ENCODE measurements at regions not wholly inside any gene's neighbourhood (a gene's known extent, or its start where the extent isn't known, plus 50 kb on each side); places are given as distances from the start of the nearest gene placed in this dataset.

DNA sequence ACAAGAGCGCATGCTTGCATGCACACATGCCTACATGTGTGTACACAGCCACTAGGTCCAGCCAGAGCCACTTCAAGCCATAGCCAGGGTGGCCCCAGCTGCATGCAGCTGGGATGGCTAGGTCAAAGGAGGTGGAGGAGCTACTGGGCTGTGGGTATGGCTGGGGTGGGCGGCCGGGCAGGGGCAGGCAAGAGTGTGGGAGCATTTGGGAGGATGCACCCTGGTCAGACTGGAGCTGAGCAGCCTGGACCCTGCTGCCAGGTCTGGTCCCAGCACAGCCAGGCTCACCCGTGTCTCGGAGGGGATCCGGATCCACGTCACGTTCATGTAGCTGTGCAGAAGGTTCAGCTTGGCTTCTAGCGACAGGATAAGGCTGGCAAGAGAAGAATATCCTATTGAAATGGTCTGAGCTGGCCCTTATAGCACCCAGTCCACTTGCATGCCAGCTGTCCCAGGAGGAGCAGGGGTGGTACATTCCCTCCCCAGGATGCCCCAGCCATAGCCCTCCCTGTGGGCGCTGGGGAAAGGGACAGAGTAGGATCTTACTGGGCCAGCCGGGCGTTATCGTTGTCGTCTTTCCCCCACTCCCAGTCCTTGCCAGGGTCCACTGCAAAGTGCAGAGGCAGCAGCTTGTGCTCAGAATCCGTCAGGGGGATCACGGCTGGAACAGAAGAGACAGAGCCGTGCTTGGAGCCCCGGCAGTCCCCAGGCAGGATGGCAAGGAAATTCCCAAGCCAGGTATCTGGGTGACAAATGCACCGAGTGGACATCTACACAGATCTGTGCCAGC is 160.5 kb downstream of the KLF13 start:
- Histone ChIP-seq H3K4me3 (replicated peaks; ENCODE audit: low read depth, low read length) (no peak overlapping the region), H3K36me3 (ENCODE audit: control insufficient read depth, insufficient read depth, low read length) (no peaks in the 10 kb centered on the region), H3K27me3 (replicated peaks; ENCODE audit: control insufficient read depth, insufficient read depth, low read length) (no peaks in the 10 kb centered on the region)
- TF ChIP-seq, protein P1, sequence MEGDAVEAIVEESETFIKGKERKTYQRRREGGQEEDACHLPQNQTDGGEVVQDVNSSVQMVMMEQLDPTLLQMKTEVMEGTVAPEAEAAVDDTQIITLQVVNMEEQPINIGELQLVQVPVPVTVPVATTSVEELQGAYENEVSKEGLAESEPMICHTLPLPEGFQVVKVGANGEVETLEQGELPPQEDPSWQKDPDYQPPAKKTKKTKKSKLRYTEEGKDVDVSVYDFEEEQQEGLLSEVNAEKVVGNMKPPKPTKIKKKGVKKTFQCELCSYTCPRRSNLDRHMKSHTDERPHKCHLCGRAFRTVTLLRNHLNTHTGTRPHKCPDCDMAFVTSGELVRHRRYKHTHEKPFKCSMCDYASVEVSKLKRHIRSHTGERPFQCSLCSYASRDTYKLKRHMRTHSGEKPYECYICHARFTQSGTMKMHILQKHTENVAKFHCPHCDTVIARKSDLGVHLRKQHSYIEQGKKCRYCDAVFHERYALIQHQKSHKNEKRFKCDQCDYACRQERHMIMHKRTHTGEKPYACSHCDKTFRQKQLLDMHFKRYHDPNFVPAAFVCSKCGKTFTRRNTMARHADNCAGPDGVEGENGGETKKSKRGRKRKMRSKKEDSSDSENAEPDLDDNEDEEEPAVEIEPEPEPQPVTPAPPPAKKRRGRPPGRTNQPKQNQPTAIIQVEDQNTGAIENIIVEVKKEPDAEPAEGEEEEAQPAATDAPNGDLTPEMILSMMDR (IDR thresholded peaks at IDR 0.05; ENCODE audit: insufficient read depth, low read length, poor library complexity, severe bottlenecking) = no peak
- no peak for DNase-seq (ENCODE audit: extremely low read depth, insufficient read length)

- DNase-seq (ENCODE audit: extremely low read depth, insufficient read length) = peak; percentile 44
- no peak overlapping the region for H3K4me3 ChIP-seq (replicated peaks; ENCODE audit: low read depth, low read length)
- TF ChIP-seq, protein P1 (IDR thresholded peaks at IDR 0.05; ENCODE audit: insufficient read depth, low read length, poor library complexity, severe bottlenecking) = peak; percentile 46
Observed at GRCh38 chr15:31487811-31488436, 161.3 kb downstream of the KLF13 start.

DNA sequence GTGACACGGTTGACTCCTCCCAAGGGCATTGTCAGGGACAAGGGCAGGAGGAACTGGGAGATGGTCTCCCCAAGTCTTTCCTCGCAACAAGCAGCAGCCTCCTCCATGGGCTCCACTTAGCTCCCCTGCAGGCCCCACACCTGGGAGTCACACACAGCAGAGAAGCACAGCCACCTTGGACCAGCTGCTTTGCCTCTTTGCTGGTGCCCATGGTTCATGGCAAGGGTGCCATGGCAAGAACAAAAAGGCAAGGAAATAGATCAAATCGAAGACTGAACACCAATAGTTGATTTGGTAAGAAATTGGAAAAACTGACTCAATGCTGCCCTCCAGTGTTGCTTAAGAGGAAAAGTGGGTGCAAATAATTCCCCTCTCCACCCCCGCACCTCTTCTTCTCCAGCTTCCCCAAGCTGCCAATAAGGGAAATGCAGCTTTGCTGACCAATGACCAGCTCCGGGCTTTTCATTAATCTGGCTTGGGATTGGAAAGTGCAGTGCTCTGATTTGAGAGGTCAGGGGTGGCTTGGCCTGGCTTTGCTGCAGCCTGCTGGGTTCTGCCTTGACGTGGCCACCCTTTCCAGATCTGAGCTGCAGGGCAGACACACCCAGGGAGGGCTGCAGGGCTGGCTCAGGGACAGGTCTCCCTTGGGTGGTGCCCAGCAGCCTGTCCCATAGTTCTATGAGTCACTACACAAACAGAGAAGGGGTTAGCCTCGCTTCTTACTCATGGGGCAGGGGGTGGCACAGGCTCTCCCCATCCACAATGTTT is 162.0 kb downstream of the KLF13 start:
- TF ChIP-seq, protein P1 (IDR thresholded peaks at IDR 0.05; ENCODE audit: insufficient read depth, low read length, poor library complexity, severe bottlenecking) = peak; percentile 73
- H3K4me3 ChIP-seq (replicated peaks; ENCODE audit: low read depth, low read length) = no peak overlapping the region
- H3K36me3 ChIP-seq (ENCODE audit: control insufficient read depth, insufficient read depth, low read length) = no peaks in the 10 kb centered on the region
- H3K27me3 ChIP-seq (replicated peaks; ENCODE audit: control insufficient read depth, insufficient read depth, low read length) = no peaks in the 10 kb centered on the region
- peak; percentile 66 for DNase-seq (ENCODE audit: extremely low read depth, insufficient read length)

More at GRCh38 chr15:31487811-31488436, 161.3 kb downstream of the KLF13 start:
- Histone ChIP-seq H3K27me3 (replicated peaks; ENCODE audit: control insufficient read depth, insufficient read depth, low read length) (no peaks in the 10 kb centered on the region), H3K36me3 (ENCODE audit: control insufficient read depth, insufficient read depth, low read length) (no peaks in the 10 kb centered on the region)

- H3K36me3 ChIP-seq (ENCODE audit: control insufficient read depth, insufficient read depth, low read length) = no peaks in the 10 kb centered on the region
- H3K27me3 ChIP-seq (replicated peaks; ENCODE audit: control insufficient read depth, insufficient read depth, low read length) = no peaks in the 10 kb centered on the region
- no peak for DNase-seq (ENCODE audit: extremely low read depth, insufficient read length)
- no peak overlapping the region for H3K4me3 ChIP-seq (replicated peaks; ENCODE audit: low read depth, low read length)
- TF ChIP-seq, protein P1 (IDR thresholded peaks at IDR 0.05; ENCODE audit: insufficient read depth, low read length, poor library complexity, severe bottlenecking) = no peak
Observed at GRCh38 chr15:31489281-31489680, 162.6 kb downstream of the KLF13 start.

DNA sequence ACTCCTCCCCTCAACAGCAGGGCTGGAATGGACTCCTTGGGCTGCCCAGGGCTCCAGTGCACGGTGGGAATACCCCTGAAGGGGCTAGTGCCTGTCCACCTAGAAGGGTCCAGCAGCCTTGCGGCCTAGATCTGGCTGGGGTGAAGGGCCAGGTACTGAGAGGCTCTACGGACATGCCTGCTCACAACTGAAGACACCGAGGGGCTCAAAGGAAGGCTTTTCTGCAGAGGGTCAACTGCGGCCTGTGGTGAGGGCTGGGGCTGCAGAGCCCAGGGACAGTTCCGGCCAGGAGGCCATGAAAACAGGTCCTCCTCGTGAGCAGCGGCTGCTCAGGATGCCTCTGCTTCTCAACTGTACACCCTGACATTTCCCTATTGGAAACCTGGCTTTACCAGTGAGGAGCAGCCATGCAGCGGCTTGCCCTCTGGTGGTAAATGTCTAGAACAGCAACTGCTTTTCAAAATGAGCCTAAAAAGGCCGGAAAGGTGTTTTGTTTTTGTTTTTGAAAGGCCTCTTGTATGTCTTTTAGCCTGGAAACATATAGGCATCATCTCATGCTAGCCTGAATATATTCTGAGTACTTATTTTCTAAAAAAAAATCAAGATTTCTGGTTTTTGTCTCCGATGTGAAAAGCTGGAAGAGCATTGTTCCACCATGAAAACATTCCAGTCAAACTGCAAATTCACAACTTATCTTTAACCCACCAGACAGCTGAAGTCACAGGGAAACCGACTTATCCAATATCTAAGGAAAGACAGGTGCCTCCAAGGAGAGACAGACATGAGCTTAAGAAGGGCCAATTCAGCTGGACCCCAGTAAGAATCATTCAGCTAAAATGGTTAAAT is 163.4 kb downstream of the KLF13 start:
- TF ChIP-seq, protein P1 (IDR thresholded peaks at IDR 0.05; ENCODE audit: insufficient read depth, low read length, poor library complexity, severe bottlenecking) = peak; percentile 89
- peak; percentile 46 for DNase-seq (ENCODE audit: extremely low read depth, insufficient read length)
- no peak overlapping the region for H3K4me3 ChIP-seq (replicated peaks; ENCODE audit: low read depth, low read length)
- H3K27me3 ChIP-seq (replicated peaks; ENCODE audit: control insufficient read depth, insufficient read depth, low read length) = no peaks in the 10 kb centered on the region
- H3K36me3 ChIP-seq (ENCODE audit: control insufficient read depth, insufficient read depth, low read length) = no peaks in the 10 kb centered on the region
